Fibroblast of lung (primary cell): ENCODE measurements at regions not wholly inside any gene's neighbourhood (a gene's known extent, or its start where the extent isn't known, plus 50 kb on each side); places are given as distances from the start of the nearest gene placed in this dataset.

Source experiments
- CTCF ChIP-seq, 2 donors: IDR thresholded peaks in 1 of 2; conservative IDR thresholded peaks in 1 of 2; 1 replicate in 1 of 2; 2 replicates in 1 of 2; pipeline ENCODE4 v1.5.1; 2011 to 2012; ENCODE audit warnings: low read length in 2 of 2, control low read depth in 1 of 2, inconsistent platforms in 1 of 2, low read depth in 1 of 2, mild to moderate bottlenecking in 1 of 2
- EZH2 ChIP-seq: IDR thresholded peaks from 2 replicates; pipeline ENCODE4 v1.5.1; 2012; ENCODE audit warnings: low read length, control low read depth, mild to moderate bottlenecking; ENCODE audit errors: missing control alignments

- TF ChIP-seq CTCF (conservative IDR thresholded peaks at IDR 0.05 in 1 of 2, IDR thresholded peaks at IDR 0.05 in 1 of 2; ENCODE audit: low read depth in 1 of 2, low read length in 2 of 2) (no peak), EZH2 (no peak)
Measured at GRCh38 chr4:132548463-132548862, 600.6 kb upstream of the PCDH10 start.
